Ascending aorta (tissue), 2 donors: ENCODE measurements at regions not wholly inside any gene's neighbourhood (a gene's known extent, or its start where the extent isn't known, plus 50 kb on each side); places are given as distances from the start of the nearest gene placed in this dataset.
"Not testable (repeated sequence)": the region's sequence is repeated elsewhere in the genome, so short reads cannot be mapped to it uniquely, and the experiment has no call there.

Source experiments
- DNase-seq, 2 donors: peaks; one replicate each; pipeline ENCODE4 v3.0.0-alpha.2; 2019; ENCODE audit warnings: low spot score in 2 of 2
- H3K27ac ChIP-seq, 2 donors: fragments of 200-600 bp; sonication (generic); one replicate each; pipeline ENCODE4 v1.5.1; 2016 to 2017; ENCODE audit warnings: mild to moderate bottlenecking in 1 of 2
- H3K27me3 ChIP-seq: fragments of 200-600 bp; sonication (generic); one replicate; pipeline ENCODE4 v1.5.1; 2017
- H3K36me3 ChIP-seq, 2 donors: fragments of 200-600 bp; sonication (generic); one replicate each; pipeline ENCODE4 v1.5.1; 2016
- H3K4me1 ChIP-seq, 2 donors: fragments of 200-600 bp; sonication (generic); one replicate each; pipeline ENCODE4 v1.5.1; 2016 to 2017; ENCODE audit warnings: mild to moderate bottlenecking in 1 of 2
- H3K4me3 ChIP-seq, 2 donors: fragments of 200-600 bp; sonication (generic); one replicate each; pipeline ENCODE4 v1.5.1; 2016 to 2017; ENCODE audit warnings: mild to moderate bottlenecking in 1 of 2
- H3K9me3 ChIP-seq, 2 donors: fragments of 200-600 bp; sonication (generic); one replicate each; pipeline ENCODE4 v1.5.1; 2016
- CTCF ChIP-seq, 3 experiments: fragments of 200-600 bp in 2 of 3; fragments of 450-650 bp in 1 of 3; sonication (generic) in 2 of 3; IDR thresholded peaks; one replicate each; pipeline ENCODE4 v1.5.1; 2016 to 2019; ENCODE audit warnings: antibody characterized with exemption in 3 of 3, mild to moderate bottlenecking in 1 of 3, moderate library complexity in 1 of 3
- intact Hi-C: fragments of 100-400 bp; cut with DNase I; formaldehyde crosslinking; loops from one replicate; pipeline ENCODE4 v1.15.1; 2023

- intact Hi-C loops: no loop called here
- Histone ChIP-seq H3K4me3 (no peak overlapping the region), H3K36me3 (no peaks in the 10 kb centered on the region), H3K27me3 (no peaks in the 10 kb centered on the region), H3K4me1 (no peaks in the 10 kb centered on the region), H3K9me3 (no peaks in the 10 kb centered on the region), H3K27ac (no peak overlapping the region)
- TF ChIP-seq CTCF (IDR thresholded peaks at IDR 0.05): no peak
- DNase-seq: no peak
Measured at GRCh38 chr4:189548484-189549125, 392.1 kb upstream of the FRG1 start.

- H3K27me3 ChIP-seq, intact Hi-C loops, H3K27ac ChIP-seq, DNase-seq, H3K4me3 ChIP-seq, H3K36me3 ChIP-seq, H3K4me1 ChIP-seq, H3K9me3 ChIP-seq: not testable (repeated sequence)
Measured at GRCh38 chr4:189551931-189552670, 388.6 kb upstream of the FRG1 start.

GRCh38 chr4:189560605-189561004 lies 380.1 kb upstream of the FRG1 start:
- DNase-seq, H3K4me1 ChIP-seq, H3K9me3 ChIP-seq, H3K4me3 ChIP-seq, H3K27me3 ChIP-seq, intact Hi-C loops, H3K27ac ChIP-seq, H3K36me3 ChIP-seq: not testable (repeated sequence)

GRCh38 chr4:189563751-189564150 lies 376.9 kb upstream of the FRG1 start:
- DNase-seq, H3K27me3 ChIP-seq, H3K4me3 ChIP-seq, H3K9me3 ChIP-seq, intact Hi-C loops, H3K36me3 ChIP-seq, H3K27ac ChIP-seq, H3K4me1 ChIP-seq: not testable (repeated sequence)

- intact Hi-C loops, H3K4me3 ChIP-seq: not testable (repeated sequence)
Measured at GRCh38 chr4:189566271-189566670, 374.4 kb upstream of the FRG1 start.

GRCh38 chr4:189566900-189567299 lies 373.8 kb upstream of the FRG1 start:
- H3K4me3 ChIP-seq, H3K27me3 ChIP-seq, DNase-seq, H3K4me1 ChIP-seq, H3K36me3 ChIP-seq, H3K9me3 ChIP-seq, H3K27ac ChIP-seq, intact Hi-C loops: not testable (repeated sequence)

More at GRCh38 chr4:189566271-189566670, 374.4 kb upstream of the FRG1 start:
- not testable (repeated sequence) for H3K9me3 ChIP-seq, DNase-seq, H3K36me3 ChIP-seq, H3K27me3 ChIP-seq, H3K4me1 ChIP-seq, H3K27ac ChIP-seq

GRCh38 chr4:189579645-189580044 lies 361.0 kb upstream of the FRG1 start:
- not testable (repeated sequence) for H3K27ac ChIP-seq

GRCh38 chr4:189586908-189587632 lies 353.6 kb upstream of the FRG1 start:
- H3K4me3 ChIP-seq, DNase-seq, H3K4me1 ChIP-seq, H3K36me3 ChIP-seq, H3K9me3 ChIP-seq, H3K27me3 ChIP-seq, intact Hi-C loops, H3K27ac ChIP-seq: not testable (repeated sequence)

More at GRCh38 chr4:189579645-189580044, 361.0 kb upstream of the FRG1 start:
- H3K4me3 ChIP-seq, H3K9me3 ChIP-seq, H3K36me3 ChIP-seq, DNase-seq, H3K27me3 ChIP-seq, intact Hi-C loops, H3K4me1 ChIP-seq: not testable (repeated sequence)

GRCh38 chr4:189589201-189589600 lies 351.5 kb upstream of the FRG1 start:
- intact Hi-C loops, H3K36me3 ChIP-seq, DNase-seq, H3K4me1 ChIP-seq, H3K27ac ChIP-seq, H3K9me3 ChIP-seq, H3K27me3 ChIP-seq, H3K4me3 ChIP-seq: not testable (repeated sequence)
